T-helper 2 cell treated with Interferon-gamma antibody and Interleukin-4, amounts not matched to agents 5 μg/mL and 100 μg/mL, for 36 hours (primary cell): ENCODE measurements at regions not wholly inside any gene's neighbourhood (a gene's known extent, or its start where the extent isn't known, plus 50 kb on each side); places are given as distances from the start of the nearest gene placed in this dataset.

Source experiments
- DNase-seq: peaks from one replicate; pipeline ENCODE4 v3.0.0; 2021; ENCODE audit warnings: low spot score
- H3K27ac Mint-ChIP-seq: one replicate; pipeline ENCODE4 v1.8.0; 2021; ENCODE audit warnings: mild to moderate bottlenecking, mixed read lengths
- H3K27me3 Mint-ChIP-seq: one replicate; pipeline ENCODE4 v1.8.0; 2021; ENCODE audit warnings: low read depth, mixed read lengths
- H3K36me3 Mint-ChIP-seq: one replicate; pipeline ENCODE4 v1.8.0; 2021; ENCODE audit warnings: low read depth, mixed read lengths
- H3K4me1 Mint-ChIP-seq: one replicate; pipeline ENCODE4 v1.8.0; 2021; ENCODE audit warnings: low read depth, mixed read lengths
- H3K4me3 Mint-ChIP-seq: one replicate; pipeline ENCODE4 v1.8.0; 2022; ENCODE audit warnings: mild to moderate bottlenecking, moderate library complexity, mixed read lengths
- H3K9me3 Mint-ChIP-seq: one replicate; pipeline ENCODE4 v1.8.0; 2021; ENCODE audit warnings: mixed read lengths

DNA sequence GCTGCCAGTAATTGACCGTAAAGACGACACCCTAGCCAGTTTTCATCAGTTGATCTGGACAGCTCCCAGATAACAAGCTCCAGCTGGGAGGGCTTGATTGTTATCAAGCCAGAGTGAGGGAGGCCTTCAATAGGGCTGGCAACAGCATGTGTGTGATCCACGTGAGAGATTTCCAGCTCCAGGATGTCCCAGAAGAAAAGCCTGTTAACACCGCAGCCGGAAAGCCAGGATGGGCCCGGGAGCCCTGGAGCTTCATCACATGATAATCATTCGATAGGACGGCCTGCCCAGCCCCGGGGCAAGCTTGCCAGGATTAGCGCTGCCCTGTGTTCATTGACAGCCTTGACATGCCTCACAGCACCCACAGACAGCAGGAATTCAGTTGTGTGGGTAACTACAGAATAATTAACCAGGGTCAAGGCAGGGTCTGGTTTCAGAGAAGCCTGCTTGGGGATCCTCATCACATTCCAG, 182.5 kb downstream of the C1D start:
- Mint-ChIP-seq H3K27ac (no peak overlapping the region), H3K9me3 (no peaks in the 10 kb centered on the region), H3K36me3 (no peaks in the 10 kb centered on the region), H3K4me1 (no peaks in the 10 kb centered on the region), H3K4me3 (no peak overlapping the region), H3K27me3 (no peaks in the 10 kb centered on the region)
- no peak for DNase-seq

DNA sequence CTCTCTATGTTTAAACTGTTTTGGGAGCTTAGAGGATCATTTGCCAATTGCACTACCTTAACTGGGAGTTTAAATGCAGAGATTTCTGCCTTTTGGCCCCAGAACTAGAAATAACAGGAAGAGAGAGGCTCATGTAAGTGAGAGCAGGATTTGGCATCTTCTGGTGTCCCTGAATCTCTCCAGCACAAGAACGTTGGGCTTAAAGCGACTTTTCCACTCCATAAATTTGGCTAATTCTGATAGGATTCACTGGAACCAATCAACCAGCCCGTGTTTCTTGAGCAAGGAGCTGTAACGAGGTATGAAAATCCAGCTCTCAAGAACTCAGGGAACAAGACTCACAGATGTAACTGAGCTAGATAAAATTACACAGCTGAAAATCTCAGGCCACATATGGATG, 181.0 kb downstream of the C1D start:
- Mint-ChIP-seq H3K27ac (no peak overlapping the region), H3K27me3 (no peaks in the 10 kb centered on the region), H3K36me3 (no peaks in the 10 kb centered on the region), H3K9me3 (no peaks in the 10 kb centered on the region), H3K4me1 (no peaks in the 10 kb centered on the region), H3K4me3 (no peak overlapping the region)
- no peak for DNase-seq

GRCh38 chr2:67883316-67884087, 179.3 kb downstream of the C1D start:
- Mint-ChIP-seq H3K27ac (no peak overlapping the region), H3K4me1 (no peaks in the 10 kb centered on the region), H3K27me3 (no peaks in the 10 kb centered on the region), H3K36me3 (no peaks in the 10 kb centered on the region), H3K4me3 (no peak overlapping the region), H3K9me3 (no peaks in the 10 kb centered on the region)
- DNase-seq: no peak

- no peaks in the 10 kb centered on the region for H3K4me1 Mint-ChIP-seq
- no peaks in the 10 kb centered on the region for H3K27me3 Mint-ChIP-seq
- no peaks in the 10 kb centered on the region for H3K36me3 Mint-ChIP-seq
- H3K4me3 Mint-ChIP-seq: no peak overlapping the region
- H3K27ac Mint-ChIP-seq: no peak overlapping the region
- H3K9me3 Mint-ChIP-seq: no peaks in the 10 kb centered on the region
- DNase-seq: no peak
These were observed 174.3 kb downstream of the C1D start for GRCh38 chr2:67888351-67889005.

GRCh38 chr2:67889056-67889455, 173.7 kb downstream of the C1D start:
- Mint-ChIP-seq H3K4me1 (no peaks in the 10 kb centered on the region), H3K36me3 (no peaks in the 10 kb centered on the region), H3K27me3 (no peaks in the 10 kb centered on the region), H3K4me3 (no peak overlapping the region), H3K27ac (no peak overlapping the region), H3K9me3 (no peaks in the 10 kb centered on the region)
- no peak for DNase-seq

DNA sequence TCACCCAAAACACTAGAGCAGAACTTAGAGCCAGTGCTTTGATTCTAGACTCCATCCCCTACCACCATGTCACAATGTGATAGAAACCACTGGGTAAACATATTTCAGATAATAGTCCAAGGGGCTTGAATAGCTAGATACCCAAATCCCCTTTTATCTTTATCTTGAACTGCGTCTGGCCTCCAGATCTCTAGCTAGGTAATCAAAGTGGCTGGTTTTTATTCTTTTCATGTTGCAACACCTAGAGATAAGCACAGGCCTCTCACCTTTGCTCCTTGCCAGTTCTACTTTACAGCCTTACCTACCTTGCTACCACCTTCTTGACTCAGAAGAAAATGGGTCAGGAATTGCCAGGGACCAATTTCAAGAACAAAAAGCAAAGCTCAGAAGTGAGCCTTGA, 171.2 kb downstream of the C1D start:
- H3K27ac Mint-ChIP-seq: no peak overlapping the region
- no peak overlapping the region for H3K4me3 Mint-ChIP-seq
- H3K36me3 Mint-ChIP-seq: no peaks in the 10 kb centered on the region
- no peaks in the 10 kb centered on the region for H3K27me3 Mint-ChIP-seq
- H3K9me3 Mint-ChIP-seq: no peaks in the 10 kb centered on the region
- H3K4me1 Mint-ChIP-seq: no peaks in the 10 kb centered on the region
- DNase-seq: no peak

DNA sequence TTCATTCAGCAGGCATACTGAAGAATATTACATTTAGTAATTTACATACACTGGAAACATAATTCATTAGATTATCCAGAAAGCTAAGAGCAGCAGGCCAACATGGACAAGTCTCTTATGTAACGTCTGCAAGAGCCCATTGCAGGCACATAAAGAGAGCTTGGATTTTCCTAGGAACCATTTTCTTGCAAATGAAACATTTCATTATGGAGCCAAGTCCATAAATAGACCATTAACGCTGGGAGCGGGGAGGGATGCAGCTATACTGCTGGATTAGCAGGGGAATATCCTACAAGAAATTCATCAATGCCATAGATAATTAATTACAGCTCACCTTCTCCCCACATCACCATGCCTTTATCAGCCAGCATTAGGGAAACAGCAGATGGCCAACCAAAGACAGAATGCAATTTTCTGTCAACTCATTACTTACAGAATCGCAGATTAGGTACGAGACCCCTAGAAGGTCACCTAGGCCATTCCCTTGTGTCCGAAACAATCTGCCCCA, 170.4 kb downstream of the C1D start:
- Mint-ChIP-seq H3K4me3 (no peak overlapping the region), H3K27ac (no peak overlapping the region), H3K27me3 (no peaks in the 10 kb centered on the region), H3K36me3 (no peaks in the 10 kb centered on the region), H3K9me3 (no peaks in the 10 kb centered on the region), H3K4me1 (no peaks in the 10 kb centered on the region)
- no peak for DNase-seq

DNA sequence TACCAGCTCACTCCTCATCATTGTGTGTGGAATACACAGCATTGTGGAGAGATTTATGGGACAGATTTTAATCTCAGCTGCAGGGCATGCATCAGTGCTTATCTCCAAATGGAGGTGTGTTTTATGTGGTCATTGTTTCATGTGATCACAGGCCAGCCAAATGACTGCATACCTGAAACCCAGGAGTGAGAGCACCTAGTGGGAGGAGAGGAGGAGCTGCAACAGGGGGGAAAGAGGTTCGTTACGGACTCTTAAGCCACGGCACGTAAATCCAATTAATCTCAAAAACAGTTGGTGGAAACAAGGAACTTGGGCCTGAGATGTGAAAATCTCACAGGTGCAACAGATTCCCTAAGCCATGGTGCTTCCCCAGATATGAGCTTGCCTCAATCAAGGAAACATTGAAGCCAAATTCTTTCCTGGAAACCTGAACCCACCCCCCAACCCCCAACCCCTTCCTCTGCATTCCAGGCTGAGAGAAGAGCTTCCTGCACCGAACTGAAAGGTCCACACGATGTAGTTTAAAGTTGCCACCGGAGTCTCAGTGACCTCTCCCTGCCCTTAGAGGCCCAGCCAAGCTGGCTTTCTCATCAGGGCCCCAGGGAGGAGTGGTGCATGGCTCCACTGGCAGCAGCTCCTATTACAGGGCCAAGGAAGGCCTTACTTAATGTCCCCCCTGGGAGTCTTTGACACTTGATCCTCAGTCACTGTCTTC, 167.4 kb downstream of the C1D start:
- Mint-ChIP-seq H3K27ac (no peak overlapping the region), H3K4me1 (no peaks in the 10 kb centered on the region), H3K9me3 (no peaks in the 10 kb centered on the region), H3K27me3 (no peaks in the 10 kb centered on the region), H3K4me3 (no peak overlapping the region), H3K36me3 (no peaks in the 10 kb centered on the region)
- no peak for DNase-seq

- H3K9me3 Mint-ChIP-seq: no peaks in the 10 kb centered on the region
- no peaks in the 10 kb centered on the region for H3K4me1 Mint-ChIP-seq
- no peak overlapping the region for H3K4me3 Mint-ChIP-seq
- H3K36me3 Mint-ChIP-seq: no peaks in the 10 kb centered on the region
- H3K27ac Mint-ChIP-seq: no peak overlapping the region
- H3K27me3 Mint-ChIP-seq: no peaks in the 10 kb centered on the region
- DNase-seq: no peak
These were observed 166.7 kb downstream of the C1D start for GRCh38 chr2:67896076-67896475.

GRCh38 chr2:67896476-67896875, 166.3 kb downstream of the C1D start:
- no peaks in the 10 kb centered on the region for H3K9me3 Mint-ChIP-seq
- H3K4me3 Mint-ChIP-seq: no peak overlapping the region
- no peaks in the 10 kb centered on the region for H3K27me3 Mint-ChIP-seq
- no peak for DNase-seq
- no peak overlapping the region for H3K27ac Mint-ChIP-seq
- H3K36me3 Mint-ChIP-seq: no peaks in the 10 kb centered on the region
- no peaks in the 10 kb centered on the region for H3K4me1 Mint-ChIP-seq

DNA sequence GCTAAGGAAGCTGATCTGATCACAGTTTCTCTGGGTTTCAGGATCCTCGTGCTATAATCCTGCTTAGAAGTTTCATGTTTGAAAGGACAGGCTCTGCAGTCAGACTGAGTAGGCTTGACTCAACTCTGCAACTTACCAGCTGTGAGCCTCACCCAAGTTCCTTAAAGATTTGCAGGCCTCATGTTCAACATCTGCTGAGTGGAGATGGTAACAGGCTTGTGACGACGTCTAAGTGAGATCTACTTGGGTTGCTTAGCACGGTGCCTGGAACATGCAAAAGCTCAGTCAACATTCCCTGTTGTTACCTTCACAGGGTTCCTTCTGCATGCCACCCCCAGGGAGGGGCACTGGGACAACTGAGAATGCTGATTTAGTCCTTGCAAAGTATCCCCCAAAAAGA, 164.2 kb downstream of the C1D start:
- Mint-ChIP-seq H3K36me3 (no peaks in the 10 kb centered on the region), H3K9me3 (no peaks in the 10 kb centered on the region), H3K4me3 (no peak overlapping the region), H3K27ac (no peak overlapping the region), H3K27me3 (no peaks in the 10 kb centered on the region), H3K4me1 (no peaks in the 10 kb centered on the region)
- no peak for DNase-seq

- H3K27me3 Mint-ChIP-seq: no peaks in the 10 kb centered on the region
- no peak for DNase-seq
- H3K27ac Mint-ChIP-seq: no peak overlapping the region
- no peak overlapping the region for H3K4me3 Mint-ChIP-seq
- H3K9me3 Mint-ChIP-seq: no peaks in the 10 kb centered on the region
- H3K4me1 Mint-ChIP-seq: no peaks in the 10 kb centered on the region
- H3K36me3 Mint-ChIP-seq: no peaks in the 10 kb centered on the region
These were observed 163.6 kb downstream of the C1D start for GRCh38 chr2:67899187-67899586.

DNA sequence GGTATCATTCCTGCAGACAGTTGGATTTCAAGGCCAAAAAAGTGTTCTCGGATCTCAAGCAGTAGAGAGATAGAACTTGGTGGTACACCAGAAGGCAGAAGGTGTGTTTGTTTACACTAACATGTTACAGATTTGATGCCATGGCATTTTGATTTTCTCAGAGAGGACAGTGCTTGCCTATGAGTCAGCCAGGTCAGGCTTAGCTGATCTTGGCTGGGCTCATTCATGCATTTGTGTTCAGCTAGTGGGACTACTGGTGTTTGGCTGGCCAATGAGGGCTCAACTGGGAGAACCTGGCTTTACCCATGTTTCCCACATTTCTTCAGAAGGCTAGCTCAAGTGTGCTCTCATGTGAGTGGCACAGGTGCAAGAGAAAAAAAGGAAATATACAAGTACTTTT, 162.0 kb downstream of the C1D start:
- Mint-ChIP-seq H3K4me1 (no peaks in the 10 kb centered on the region), H3K36me3 (no peaks in the 10 kb centered on the region), H3K27ac (no peak overlapping the region), H3K27me3 (no peaks in the 10 kb centered on the region), H3K4me3 (no peak overlapping the region), H3K9me3 (no peaks in the 10 kb centered on the region)
- DNase-seq: no peak

- Mint-ChIP-seq H3K4me1 (no peaks in the 10 kb centered on the region), H3K9me3 (no peaks in the 10 kb centered on the region), H3K4me3 (no peak overlapping the region), H3K36me3 (no peaks in the 10 kb centered on the region), H3K27me3 (no peaks in the 10 kb centered on the region), H3K27ac (no peak overlapping the region)
- no peak for DNase-seq
These were observed 158.2 kb downstream of the C1D start for GRCh38 chr2:67904566-67904965.
